ENCODE measurements at regions not wholly inside any gene's neighbourhood (a gene's known extent, or its start where the extent isn't known, plus 50 kb on each side); places are given as distances from the start of the nearest gene placed in this dataset.

- no peak for DNase-seq
Observed at GRCh38 chr13:74865656-74866055, 616.3 kb downstream of the TBC1D4 start.

GRCh38 chr13:74860789-74861188 lies 621.2 kb downstream of the TBC1D4 start:
- no peak for DNase-seq

DNA sequence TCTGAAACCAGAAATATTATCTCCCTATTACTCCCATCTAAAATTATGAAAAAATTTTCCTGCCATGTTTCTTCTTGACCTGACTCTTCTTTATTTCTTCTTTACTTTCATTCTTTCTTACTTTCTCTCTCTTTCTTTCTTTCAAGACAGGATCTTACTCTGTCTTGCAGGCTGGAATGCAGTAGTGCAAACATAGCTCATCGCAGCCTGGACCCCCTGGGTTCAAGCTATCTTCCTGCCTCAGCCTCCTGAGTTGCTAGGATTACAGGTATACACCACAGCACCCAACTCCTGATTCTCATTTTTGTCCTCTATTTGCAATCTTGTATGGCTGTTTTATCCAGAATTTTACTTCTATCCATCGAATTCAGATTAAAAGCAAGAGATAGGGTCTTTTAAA lies 631.1 kb downstream of the TBC1D4 start:
- no peak for DNase-seq

- DNase-seq: no peak
Observed at GRCh38 chr13:74847966-74848365, 634.0 kb downstream of the TBC1D4 start.

GRCh38 chr13:74845806-74846205 lies 636.2 kb downstream of the TBC1D4 start:
- no peak for DNase-seq

DNA sequence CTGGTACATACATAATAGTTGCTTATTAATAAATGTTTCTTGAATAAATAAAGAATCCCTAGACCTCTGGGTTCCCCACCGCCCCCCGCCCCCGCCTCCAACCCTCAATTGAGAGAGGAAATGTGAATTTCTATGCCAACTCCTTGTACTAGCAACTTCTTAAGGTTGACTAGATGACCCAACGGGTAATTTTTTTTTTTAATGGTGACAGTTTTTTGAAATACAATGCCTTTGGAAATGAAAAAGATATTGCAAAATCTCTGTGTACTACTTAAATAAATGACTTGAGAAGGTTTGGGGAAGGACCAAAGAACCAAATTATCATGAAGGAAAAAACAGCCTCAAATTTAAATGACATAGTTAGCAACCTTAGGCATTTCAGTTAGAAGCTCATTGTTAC lies 640.3 kb downstream of the TBC1D4 start:
- DNase-seq: no peak

- DNase-seq: no peak
Observed at GRCh38 chr13:74841123-74841522, 640.8 kb downstream of the TBC1D4 start.

DNA sequence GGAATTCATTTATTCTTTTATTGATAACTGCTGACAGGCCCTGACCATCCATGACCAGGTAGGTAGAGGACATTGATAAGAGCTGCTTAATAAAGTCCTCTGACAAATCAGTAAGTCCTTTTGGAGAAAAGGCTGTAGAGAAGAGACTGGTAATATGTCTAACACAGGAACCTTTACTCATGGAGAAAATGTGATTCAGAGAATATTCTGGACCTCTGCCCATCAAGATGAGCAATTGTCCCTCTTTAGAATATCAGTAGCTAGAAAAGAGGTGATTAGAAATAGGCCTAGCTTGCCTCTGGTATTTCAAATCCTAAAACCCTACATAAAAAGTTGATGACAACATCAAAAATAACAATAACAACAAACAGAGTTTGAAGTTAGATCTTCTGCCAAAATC lies 642.3 kb downstream of the TBC1D4 start:
- no peak for DNase-seq

DNA sequence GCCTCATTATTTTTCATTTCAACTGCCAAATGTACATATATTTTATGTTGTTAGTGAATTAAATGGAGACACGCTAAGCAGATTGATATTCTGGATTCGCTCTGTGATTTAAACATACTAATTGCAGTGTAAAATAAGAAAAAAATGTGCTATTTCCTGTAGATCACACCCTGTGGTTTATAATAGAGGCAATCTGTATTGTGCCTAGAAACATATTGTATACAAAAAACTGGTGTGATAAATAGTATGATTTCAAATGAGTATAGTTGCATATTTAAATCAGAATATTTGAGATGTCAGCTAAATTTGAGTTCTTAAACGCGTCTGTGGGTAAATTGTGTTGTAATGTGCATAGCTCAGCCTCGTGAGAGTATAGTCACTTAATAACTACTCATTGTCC lies 643.9 kb downstream of the TBC1D4 start:
- DNase-seq: no peak

GRCh38 chr13:74836628-74837027 lies 645.3 kb downstream of the TBC1D4 start:
- no peak for DNase-seq

GRCh38 chr13:74835579-74835978 lies 646.4 kb downstream of the TBC1D4 start:
- no peak for DNase-seq

DNA sequence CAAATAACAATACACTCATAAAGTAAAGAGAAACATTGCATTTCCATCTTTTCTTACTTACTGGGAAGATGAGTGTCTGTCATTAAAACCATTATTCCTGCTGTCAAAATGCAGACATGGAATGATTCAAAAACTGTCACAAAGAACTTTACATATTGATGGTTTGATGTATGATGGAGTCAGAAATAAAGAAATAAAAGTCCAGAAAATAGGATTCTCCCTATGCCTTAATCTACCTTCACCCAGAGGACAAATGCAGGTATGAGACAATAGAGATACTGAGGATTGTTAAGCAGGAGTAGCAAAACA lies 656.1 kb downstream of the TBC1D4 start:
- DNase-seq: no peak

DNA sequence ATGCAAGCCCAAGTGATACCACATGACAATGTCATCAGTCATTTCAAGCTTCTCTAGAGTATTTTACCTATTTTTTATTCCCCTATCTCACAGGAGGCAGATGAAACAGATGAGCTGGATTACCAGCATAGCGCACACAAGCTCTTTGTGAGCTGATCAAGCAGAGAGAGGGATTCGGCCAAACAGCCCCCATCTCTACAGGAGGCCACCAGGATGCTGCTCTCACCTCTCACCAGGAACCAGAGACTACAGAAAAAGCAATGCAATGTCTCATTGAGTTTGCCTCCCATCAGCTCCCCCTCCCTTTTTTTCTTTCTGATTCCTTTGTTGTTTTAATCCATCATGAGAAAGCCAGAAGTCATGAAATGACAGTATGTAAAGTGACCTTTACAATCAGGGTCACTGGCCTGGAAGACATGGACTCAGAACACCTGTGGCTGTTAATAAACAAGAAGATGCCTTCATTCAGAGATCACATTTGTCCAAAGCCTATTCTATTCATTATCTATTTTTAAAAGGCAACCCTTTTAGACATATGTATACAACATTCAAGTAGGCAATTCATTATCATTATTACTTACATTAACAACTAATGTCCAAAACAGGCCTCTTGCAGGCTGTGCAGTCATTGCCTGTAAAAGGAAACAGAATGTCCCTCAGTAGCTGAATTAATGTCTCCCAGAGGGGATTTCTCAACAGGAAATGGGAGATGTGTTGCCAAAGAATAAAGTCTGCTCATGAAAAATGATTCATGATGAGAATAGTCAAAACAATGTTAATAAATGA lies 656.6 kb downstream of the TBC1D4 start:
- DNase-seq: no peak

DNA sequence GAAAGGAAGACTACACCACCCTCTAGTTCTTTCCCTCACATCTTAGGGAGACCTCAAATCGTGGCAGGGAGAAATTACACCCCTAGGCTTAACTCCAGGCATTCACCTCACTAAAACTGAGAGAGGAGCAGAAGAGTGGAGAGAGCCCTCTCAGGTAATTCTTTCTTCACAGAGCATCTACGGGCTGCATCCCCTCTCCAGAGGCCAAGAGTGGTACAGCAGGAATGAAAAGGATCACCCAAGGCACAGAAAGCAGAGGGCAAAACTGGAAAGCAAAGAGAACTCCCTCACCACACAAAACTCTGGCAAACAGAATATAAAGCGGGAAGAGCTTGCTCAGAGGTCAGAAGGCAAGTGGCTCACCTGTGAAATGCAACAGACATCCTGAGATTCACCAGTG lies 661.2 kb downstream of the TBC1D4 start:
- no peak for DNase-seq

GRCh38 chr13:74819549-74819948 lies 662.4 kb downstream of the TBC1D4 start:
- no peak for DNase-seq

- no peak for DNase-seq
Observed at GRCh38 chr13:74816737-74817136, 665.2 kb downstream of the TBC1D4 start.

DNA sequence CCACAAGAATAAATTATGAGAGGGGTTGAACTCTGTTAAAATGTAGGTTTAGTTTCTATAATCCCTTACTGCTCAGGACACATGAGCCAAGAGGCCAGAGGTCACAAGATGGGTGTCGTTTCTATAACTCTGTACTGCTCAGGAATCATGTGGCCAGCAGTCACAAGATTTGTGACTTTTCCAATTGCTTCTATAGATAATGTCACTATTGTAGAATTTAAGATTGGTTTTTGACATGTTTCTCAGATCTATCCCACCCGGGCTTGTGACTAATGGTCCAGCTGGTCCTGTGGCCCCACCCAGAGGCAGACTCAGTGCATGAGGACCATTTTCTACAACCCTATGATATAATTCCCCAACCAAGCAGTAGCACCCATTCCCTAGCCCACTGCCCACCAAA lies 662.0 kb upstream of the KLF12 start:
- DNase-seq: no peak

DNA sequence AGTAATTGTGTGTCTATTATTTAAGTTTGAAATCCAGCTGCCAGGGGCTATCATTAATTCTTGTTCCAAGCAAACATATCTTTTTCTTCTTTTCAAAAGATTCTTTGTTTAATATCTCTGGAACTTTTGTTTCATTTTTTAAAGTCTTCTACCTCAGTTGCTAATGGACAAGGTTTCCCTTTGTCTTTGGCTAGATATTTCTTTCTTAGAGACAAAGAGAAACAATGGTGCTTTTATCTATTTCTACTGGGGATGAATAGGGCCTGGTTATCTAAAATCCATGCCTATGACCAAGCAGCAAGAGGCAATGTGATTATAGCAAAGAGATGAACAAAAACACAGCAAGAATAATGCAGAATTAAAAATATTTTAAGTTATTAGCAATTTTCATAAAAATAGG lies 661.3 kb upstream of the KLF12 start:
- DNase-seq: no peak

DNA sequence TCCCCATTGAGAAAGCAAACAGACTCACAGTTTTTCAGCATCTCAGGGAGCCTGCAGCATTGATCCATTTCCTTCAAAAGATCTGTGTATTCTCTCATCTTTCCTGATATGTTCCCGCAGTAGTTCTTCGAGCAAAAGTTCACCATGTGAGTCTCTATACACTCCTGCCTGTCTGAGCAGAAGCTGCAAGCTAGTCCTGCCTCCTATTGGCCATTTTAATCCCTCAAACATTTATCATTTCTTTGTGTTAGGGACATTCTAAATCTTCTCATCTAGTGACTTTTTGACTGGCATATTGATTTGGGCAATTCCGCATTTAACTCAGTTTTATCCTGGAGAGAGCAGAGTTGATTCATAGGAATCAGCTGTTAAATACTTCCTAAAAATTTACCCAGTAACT lies 660.4 kb upstream of the KLF12 start:
- no peak for DNase-seq

- no peak for DNase-seq
Observed at GRCh38 chr13:74794147-74794546, 659.9 kb upstream of the KLF12 start.

DNA sequence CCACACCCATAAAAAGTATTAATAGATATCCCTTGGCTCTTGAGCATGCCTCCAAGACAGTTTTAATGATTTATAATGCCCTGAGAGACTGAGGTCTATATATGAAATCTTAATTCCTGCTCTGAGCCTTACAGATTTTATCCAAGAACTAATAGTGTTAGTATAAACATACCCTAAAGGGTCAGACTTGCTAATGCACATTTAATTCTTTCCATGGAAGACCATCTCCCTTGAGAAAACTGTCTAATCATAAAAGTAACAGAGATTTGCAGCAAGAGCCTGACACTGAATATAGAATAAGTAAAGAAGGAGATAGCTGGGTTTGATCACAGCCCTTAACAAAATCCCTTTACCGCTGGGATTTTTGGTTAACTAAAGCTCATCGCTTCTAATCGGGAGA lies 650.8 kb upstream of the KLF12 start:
- no peak for DNase-seq

DNA sequence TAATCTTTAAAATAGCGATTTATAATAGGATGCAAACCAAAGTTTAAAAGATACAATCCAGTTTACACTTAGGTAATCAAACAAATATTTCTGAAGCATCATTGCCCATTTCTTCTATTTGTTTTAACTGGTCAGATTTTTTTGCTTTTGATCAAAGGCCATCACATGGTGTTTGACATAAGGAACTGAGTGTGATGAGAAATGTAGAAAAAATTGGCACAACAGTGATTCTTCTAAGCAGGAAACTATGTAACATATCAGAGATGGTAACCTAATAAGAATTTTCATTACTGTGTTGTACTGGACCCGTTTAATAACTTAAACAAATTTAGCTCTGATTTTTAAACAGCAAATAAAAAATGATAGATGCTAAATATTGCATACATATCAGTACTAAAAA lies 644.7 kb upstream of the KLF12 start:
- DNase-seq: no peak

DNA sequence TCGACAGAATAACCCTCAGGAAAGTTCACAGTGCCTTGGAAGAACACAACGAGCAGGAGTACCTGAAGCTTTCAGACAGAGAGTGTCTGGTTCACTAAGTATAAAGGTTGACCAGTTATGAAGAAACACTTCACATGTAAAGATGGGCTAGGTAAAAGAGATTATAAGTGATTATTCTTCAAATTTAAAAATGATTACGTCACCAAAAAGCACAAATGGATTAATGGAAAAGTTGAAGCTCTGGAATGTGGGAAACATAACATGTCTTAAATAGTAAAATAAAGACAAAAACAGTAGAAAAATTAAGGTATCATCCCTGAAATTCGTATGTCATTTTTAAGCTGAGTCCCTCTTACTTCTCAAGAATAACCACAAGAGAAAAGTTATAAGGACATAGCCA lies 643.9 kb upstream of the KLF12 start:
- no peak for DNase-seq

DNA sequence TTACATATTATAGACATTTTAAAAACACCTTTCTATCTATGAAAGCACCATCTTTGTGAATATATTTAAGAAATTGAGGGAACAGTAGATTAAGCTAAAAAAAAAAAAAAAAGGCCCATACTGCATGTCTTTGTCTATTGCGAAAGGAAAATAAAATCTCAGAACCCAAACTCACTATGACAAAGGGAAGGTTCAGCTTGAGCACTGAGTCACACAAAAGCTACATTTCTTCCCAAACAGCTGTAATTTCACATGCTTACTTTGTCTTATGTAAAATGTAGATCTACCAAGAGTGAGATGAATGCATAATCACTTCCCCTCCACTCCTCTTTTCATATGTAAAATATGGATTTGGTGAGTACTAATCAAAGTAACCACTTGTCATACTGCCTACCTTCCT lies 640.1 kb upstream of the KLF12 start:
- no peak for DNase-seq

DNA sequence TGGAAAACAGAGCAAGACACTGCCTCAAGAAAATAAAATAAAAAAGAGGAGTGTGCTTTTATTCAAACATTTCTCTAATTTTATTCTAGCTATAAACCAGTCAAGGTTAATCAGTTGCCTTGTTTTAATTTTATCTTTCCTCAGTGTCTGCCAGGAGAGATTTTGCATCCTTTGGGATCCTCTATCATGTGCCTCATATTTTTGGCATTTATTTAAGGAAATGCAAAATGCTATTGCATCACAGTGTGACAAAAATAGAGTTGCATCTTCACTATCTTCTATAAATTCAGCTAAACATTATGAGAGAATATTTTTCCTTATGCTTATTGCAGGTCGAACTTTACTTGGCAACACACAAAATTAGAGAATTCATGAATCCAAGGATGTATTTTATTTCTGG lies 639.0 kb upstream of the KLF12 start:
- no peak for DNase-seq

GRCh38 chr13:74771964-74772363 lies 637.8 kb upstream of the KLF12 start:
- no peak for DNase-seq
